ENCODE measurements at regions not wholly inside any gene's neighbourhood (a gene's known extent, or its start where the extent isn't known, plus 50 kb on each side); places are given as distances from the start of the nearest gene placed in this dataset.

DNA sequence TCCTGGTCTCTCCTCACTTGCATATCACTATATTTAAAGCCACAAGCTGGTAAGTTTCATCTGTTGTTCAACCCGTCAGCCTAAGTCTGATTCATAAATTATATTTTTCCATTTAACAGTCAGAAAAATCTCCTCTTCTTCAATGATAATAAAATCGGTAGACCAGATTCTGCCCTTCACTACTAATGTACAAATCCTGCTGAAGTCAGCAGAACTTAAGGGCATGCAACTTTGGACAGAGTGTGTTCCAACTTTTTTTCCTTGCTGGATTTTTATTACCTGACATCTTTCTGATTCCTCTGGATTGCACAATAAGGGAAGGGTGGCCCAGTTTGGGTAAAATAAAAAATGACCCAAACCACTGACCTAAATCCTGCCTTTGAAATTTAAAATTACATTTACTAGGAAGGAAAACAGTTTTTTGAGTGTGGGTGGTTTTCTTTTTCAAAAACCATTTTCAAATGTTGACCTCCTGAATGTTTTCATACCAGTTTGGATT is 125.4 kb upstream of the DIO2 start:
- Mint-ChIP-seq H3K9me3 (ENCODE audit: insufficient read depth) (no peaks in the 10 kb centered on the region), H3K4me1 (no peaks in the 10 kb centered on the region), H3K27me3 (no peaks in the 10 kb centered on the region), H3K4me3 (no peak overlapping the region), H3K27ac (no peak overlapping the region)
- H3K27me3 ChIP-seq (replicated peaks in 1 of 4; ENCODE audit: control extremely low read depth in 1 of 4, control insufficient read depth in 3 of 4, insufficient read depth in 4 of 4, low read length in 3 of 4): no peaks in the 10 kb centered on the region
- H3K4me3 ChIP-seq (ENCODE audit: control extremely low read depth in 1 of 5, extremely low read depth in 1 of 5, insufficient read depth in 1 of 5, low read depth in 2 of 5, low read length in 4 of 5): no peak overlapping the region
- no peaks in the 10 kb centered on the region for H3K79me2 ChIP-seq (ENCODE audit: control insufficient read depth, insufficient read depth, low read length)
- no peak overlapping the region for H3K9ac ChIP-seq (ENCODE audit: low read length)
- 71% methylated on average over 1 of the region's 2 CpGs for WGBS (ENCODE audit: insufficient coverage)
- no peaks in the 10 kb centered on the region for H3K36me3 ChIP-seq (replicated peaks in 1 of 2; ENCODE audit: control extremely low read depth in 1 of 2, control insufficient read depth in 1 of 2, extremely low read depth in 1 of 2, insufficient read depth in 2 of 2, low read length in 1 of 2)
- no peaks in the 10 kb centered on the region for H3K4me1 ChIP-seq (ENCODE audit: control insufficient read depth in 2 of 2, insufficient read depth in 2 of 2, low read length in 2 of 2)
- no peak overlapping the region for H3K4me2 ChIP-seq (replicated peaks; ENCODE audit: low read depth, low read length, poor library complexity, severe bottlenecking)
- no peak for DNase-seq
- H3K27ac ChIP-seq (ENCODE audit: low read length in 2 of 2): no peak overlapping the region
- intact Hi-C loops (cut with micrococcal nuclease): no loop called here
- TF ChIP-seq, protein P1, sequence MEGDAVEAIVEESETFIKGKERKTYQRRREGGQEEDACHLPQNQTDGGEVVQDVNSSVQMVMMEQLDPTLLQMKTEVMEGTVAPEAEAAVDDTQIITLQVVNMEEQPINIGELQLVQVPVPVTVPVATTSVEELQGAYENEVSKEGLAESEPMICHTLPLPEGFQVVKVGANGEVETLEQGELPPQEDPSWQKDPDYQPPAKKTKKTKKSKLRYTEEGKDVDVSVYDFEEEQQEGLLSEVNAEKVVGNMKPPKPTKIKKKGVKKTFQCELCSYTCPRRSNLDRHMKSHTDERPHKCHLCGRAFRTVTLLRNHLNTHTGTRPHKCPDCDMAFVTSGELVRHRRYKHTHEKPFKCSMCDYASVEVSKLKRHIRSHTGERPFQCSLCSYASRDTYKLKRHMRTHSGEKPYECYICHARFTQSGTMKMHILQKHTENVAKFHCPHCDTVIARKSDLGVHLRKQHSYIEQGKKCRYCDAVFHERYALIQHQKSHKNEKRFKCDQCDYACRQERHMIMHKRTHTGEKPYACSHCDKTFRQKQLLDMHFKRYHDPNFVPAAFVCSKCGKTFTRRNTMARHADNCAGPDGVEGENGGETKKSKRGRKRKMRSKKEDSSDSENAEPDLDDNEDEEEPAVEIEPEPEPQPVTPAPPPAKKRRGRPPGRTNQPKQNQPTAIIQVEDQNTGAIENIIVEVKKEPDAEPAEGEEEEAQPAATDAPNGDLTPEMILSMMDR (IDR thresholded peaks at IDR 0.05): no peak
- CTCF ChIA-PET: no interaction called here
- no peaks in the 10 kb centered on the region for H4K20me1 ChIP-seq (ENCODE audit: control insufficient read depth, insufficient read depth, low read length, poor library complexity, severe bottlenecking)
- no peak overlapping the region for H2AFZ ChIP-seq (ENCODE audit: insufficient read depth, low read depth, low read length, poor library complexity, severe bottlenecking)
- no peak for ATAC-seq (ENCODE audit: low read depth)
- POLR2A ChIA-PET: no interaction called here
- no peaks in the 10 kb centered on the region for H3K9me3 ChIP-seq (ENCODE audit: control extremely low read depth in 1 of 3, control insufficient read depth in 2 of 3, insufficient read depth in 1 of 3, low read length in 2 of 3)

DNA sequence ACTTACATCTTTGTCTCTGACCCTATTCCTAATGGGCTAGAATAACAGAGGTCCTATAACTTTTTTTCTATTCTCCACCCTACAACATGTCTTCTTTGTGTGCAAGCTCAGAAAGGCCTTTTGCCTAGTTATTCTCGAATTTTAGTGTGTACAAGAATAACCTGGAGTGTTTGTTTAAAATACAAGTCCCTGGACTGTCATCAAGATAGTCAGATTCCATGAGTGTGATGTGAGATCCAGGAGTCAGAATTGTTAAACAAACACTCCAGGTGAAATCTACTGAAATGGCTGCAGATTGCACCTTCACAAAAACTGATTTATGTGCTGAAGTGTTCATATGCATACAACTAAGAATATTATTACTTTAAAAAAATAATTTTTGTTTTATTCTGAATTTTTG is 114.4 kb upstream of the DIO2 start:
- Mint-ChIP-seq H3K4me3 (no peak overlapping the region), H3K27ac (no peak overlapping the region), H3K4me1 (no peaks in the 10 kb centered on the region), H3K27me3 (no peaks in the 10 kb centered on the region), H3K9me3 (ENCODE audit: insufficient read depth) (no peaks in the 10 kb centered on the region)
- ChIA-PET POLR2A (no interaction called here), CTCF (no interaction called here)
- H3K36me3 ChIP-seq (replicated peaks in 1 of 2; ENCODE audit: control extremely low read depth in 1 of 2, control insufficient read depth in 1 of 2, extremely low read depth in 1 of 2, insufficient read depth in 2 of 2, low read length in 1 of 2): no peaks in the 10 kb centered on the region
- no peak overlapping the region for H3K4me3 ChIP-seq (ENCODE audit: control extremely low read depth in 1 of 5, extremely low read depth in 1 of 5, insufficient read depth in 1 of 5, low read depth in 2 of 5, low read length in 4 of 5)
- H3K27ac ChIP-seq (ENCODE audit: low read length in 2 of 2): no peak overlapping the region
- H3K9ac ChIP-seq (ENCODE audit: low read length): no peak overlapping the region
- ATAC-seq (ENCODE audit: low read depth) (no peak), DNase-seq (no peak)
- H4K20me1 ChIP-seq (ENCODE audit: control insufficient read depth, insufficient read depth, low read length, poor library complexity, severe bottlenecking): no peaks in the 10 kb centered on the region
- intact Hi-C loops (cut with micrococcal nuclease): no loop called here
- no peaks in the 10 kb centered on the region for H3K27me3 ChIP-seq (replicated peaks in 1 of 4; ENCODE audit: control extremely low read depth in 1 of 4, control insufficient read depth in 3 of 4, insufficient read depth in 4 of 4, low read length in 3 of 4)
- no peak overlapping the region for H3K4me2 ChIP-seq (replicated peaks; ENCODE audit: low read depth, low read length, poor library complexity, severe bottlenecking)
- 20% methylated on average over 1 of the region's 1 CpG for WGBS (ENCODE audit: insufficient coverage)
- no peaks in the 10 kb centered on the region for H3K9me3 ChIP-seq (ENCODE audit: control extremely low read depth in 1 of 3, control insufficient read depth in 2 of 3, insufficient read depth in 1 of 3, low read length in 2 of 3)
- no peak for TF ChIP-seq EZH2 (IDR thresholded peaks at IDR 0.05; ENCODE audit: borderline replicate concordance, insufficient read depth, low read depth, low read length, poor library complexity, severe bottlenecking)
- TF ChIP-seq, protein P1 (IDR thresholded peaks at IDR 0.05): no peak
- H2AFZ ChIP-seq (ENCODE audit: insufficient read depth, low read depth, low read length, poor library complexity, severe bottlenecking): no peak overlapping the region
- no peaks in the 10 kb centered on the region for H3K4me1 ChIP-seq (ENCODE audit: control insufficient read depth in 2 of 2, insufficient read depth in 2 of 2, low read length in 2 of 2)
- no peaks in the 10 kb centered on the region for H3K79me2 ChIP-seq (ENCODE audit: control insufficient read depth, insufficient read depth, low read length)
